T-helper 9 cell (primary cell): ENCODE measurements at regions not wholly inside any gene's neighbourhood (a gene's known extent, or its start where the extent isn't known, plus 50 kb on each side); places are given as distances from the start of the nearest gene placed in this dataset.

Source experiments
- DNase-seq: peaks from one replicate; pipeline ENCODE4 v3.0.0-alpha.2; 2020

DNA sequence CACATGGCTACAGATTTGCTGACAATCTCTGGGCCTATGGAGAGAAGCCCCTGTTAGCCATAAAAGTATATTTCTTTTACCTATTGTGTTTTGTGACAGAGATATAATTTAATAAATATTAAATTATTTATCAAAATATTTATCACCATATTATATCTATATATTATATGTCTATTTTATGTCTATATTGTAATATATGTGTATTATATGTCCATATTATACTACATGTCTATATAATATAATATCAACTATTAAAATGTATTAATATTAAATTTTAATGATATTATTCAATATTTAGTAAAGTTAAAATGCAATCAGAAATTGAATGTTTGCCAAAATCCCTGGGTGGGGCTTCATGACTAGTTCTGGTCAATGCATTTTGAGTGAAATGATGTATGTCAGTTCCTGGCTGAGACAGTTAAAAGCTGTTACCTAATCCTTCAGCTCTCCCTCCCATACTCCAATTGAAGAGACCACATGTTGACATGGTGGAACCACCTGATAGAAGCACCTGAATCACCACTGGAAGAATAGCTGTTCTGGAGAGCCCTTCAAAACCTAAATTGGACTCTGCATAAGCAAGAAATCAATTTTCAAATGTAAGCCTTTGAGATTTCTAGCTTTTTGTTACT is 357.3 kb upstream of the DDHD1 start:
- no peak for DNase-seq

DNA sequence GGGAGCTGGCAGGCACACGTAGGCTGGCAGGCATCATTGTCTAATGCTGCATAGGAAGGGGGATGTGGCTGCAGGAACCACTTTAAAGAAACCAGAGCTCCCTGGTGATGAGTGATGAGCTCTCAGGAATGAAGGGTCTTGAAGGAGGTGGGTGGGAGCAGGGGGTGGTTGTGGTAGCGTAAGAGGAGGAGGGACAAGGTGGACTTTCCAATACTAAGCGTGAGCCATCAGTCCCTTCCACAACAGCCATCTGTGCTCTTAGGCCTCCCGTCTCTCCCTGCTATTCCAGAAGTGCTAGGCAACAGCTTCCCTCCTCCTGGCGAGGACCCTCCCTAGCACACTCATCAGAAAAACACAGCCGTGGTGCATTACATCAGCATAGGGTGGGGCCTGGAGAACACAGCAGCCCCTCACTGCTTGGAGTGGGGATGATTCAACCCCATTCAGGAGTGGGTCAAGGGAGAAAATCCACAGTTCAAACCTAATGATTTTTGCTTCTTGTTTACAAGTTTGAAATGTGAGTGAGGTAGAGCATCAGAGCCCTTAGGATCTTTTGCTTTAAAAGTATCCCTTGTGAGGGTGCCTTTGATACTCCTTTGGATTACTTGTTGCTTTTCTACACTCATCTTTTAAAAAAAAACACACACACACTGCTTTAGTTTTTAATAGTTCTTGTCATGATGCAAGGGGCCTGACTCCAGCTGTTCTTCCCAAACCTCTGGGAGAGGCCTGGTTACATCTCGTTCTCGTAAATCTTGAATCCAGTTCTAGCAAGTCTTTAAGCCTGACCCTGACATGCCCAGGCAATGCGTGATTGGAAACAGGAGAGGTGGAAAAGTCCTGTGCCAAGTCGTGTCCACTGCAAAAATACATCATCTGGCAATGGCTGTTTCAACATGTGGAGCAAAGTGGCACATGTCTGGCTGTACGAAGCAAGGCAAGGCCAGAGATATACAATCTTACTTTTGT is 356.4 kb upstream of the DDHD1 start:
- DNase-seq, result no peak

DNA sequence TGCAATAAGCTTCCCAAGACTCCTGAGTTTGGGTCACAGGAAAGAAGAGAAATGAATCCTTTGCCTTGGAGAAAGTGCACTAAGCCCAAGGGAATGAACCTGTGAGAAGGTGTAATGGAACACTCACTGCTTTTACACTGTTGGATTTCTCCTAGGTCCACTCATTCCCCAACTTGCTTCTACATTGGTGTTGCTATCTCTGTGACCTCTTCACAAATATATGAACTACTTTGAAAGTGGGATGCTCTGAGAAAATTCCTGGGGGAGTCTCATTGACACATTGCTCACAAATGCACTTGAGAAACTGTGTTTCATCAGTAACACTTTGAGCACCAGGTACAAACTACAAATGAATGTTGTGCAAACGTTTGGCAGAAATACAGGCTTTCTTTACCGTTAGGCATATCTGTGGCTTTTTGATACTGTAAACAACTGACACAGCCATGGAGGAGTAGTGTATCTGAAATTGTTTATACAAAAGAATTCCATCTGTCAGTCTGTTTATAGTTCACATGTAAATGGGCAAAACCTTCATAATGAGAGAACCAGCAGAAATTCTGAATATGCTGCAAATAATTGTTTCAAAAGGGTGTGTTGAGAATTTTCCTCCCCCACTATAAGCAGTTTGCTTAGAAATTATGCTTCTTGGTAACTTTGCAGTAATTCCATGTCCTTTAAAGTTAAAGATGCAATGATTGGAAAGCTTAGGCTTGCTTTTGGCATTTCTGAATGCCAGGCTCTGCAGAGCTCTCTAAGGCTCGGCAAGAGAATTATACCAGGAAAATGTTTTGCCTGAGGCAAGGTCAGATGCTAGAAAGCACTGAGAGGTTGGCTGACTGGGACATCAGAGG is 348.5 kb upstream of the DDHD1 start:
- DNase-seq, result no peak

DNA sequence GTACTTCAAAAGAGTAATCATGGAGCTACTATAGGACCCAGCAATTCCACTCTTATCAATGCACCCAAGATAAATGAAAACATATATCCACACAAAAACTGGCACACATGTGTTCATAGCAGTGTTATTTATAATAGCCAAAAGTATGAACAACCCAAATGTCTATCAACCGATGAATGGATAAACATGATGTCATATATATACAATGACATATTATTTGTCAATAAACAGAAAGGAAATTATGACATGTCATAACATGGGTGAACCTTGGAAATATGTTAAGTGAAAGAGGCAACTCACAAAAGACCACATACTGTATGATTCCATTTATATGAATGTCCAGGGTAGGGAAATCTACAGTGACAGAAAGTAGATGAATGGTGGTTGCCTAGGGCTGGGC is 347.1 kb upstream of the DDHD1 start:
- DNase-seq, result no peak

DNA sequence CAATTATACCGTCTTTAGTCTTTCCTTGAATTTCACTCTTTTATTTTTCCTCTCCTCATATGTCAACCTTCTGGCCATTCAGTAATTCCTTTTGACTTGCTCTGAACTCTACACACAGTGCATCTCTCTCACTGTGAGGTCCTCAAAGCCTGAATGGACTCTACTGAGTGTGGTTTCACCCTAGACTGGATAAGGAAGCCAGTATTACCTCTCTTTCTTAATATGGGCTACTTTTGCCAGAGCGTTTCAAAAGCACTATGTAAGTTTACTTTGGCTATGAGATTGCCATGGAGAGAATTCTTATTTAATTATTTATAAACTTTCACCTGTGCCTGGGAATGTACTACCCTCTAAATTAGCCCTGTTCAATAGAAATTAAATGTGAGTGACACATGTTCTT is 343.5 kb upstream of the DDHD1 start:
- no peak for DNase-seq

DNA sequence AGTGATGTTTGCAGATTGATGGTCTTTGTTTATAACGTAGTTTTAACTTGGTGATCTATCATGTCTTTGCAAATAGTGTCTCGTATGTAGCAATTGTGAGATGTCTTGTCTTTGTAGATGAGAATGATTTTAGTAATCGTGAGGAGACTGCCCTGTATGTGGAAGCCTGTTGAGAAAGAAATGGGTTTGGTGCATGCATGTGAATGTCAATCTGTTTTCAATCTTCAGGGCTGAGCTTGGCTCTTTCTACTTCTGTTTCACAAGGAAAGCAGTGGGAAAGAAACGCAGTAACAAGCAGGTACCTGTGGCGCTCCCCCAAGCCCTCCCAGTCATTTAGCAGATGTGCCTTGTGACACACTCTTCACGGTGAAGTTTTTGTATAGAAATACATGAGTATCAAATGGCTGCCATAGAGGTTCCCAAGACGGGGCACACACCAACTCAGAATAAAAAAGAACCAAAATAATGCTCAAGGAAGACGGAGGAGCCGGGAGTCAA is 342.8 kb upstream of the DDHD1 start:
- DNase-seq, result no peak

DNA sequence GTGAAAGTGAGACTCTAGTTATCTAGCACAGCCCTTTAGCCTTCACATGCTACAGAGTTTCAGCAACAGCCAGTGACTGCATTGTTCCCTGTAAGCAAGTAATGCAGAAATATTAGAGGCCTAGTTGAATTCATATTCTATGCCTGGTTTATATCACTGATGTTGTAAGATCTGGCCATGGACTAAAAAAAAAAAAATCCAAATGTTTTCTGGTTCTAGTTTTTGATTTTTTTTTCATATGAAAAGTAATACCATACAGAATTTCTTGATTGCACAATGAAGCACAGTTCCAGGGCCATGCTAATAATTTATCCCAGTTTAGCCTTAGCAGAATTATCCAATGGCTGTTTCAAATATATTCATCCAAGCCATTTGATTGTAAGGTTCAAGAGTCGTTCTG is 341.5 kb upstream of the DDHD1 start:
- no peak for DNase-seq

DNA sequence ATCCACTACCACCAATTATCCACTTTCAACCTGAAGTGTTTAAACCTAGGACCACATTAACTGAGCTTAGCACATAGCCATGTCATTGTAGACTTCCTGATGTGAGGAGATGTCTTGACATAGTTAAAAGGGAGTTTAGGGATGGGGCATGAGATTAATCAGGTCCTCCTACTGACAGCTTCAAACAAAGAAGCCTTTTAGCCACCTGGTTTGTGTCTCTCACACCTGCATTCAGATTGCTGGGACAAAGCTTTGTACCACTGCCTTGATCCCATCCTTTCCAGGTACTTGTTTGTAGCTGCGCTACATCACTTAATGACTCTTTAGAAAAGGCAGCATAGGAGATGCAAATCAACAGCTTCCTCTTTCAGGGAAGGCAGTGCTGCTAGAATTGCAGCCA is 340.7 kb upstream of the DDHD1 start:
- no peak for DNase-seq

DNA sequence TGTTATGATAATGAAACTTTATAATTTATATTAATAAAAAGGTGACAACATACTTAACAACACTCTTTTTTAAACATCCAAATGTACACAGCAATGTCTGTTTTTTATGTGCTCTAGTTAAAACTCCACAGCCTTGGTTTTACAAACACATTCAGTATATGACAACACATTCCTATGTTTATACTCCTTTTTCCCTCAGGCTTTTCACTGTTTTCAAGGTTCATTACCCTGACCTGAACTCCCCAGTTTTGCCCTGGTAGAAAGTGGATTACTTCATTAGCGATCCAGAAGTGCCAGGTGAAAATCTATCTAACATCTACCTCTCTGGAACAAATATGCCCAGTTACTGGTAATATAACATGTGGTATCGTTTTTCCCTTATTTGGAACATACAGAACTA is 340.2 kb upstream of the DDHD1 start:
- no peak for DNase-seq

DNA sequence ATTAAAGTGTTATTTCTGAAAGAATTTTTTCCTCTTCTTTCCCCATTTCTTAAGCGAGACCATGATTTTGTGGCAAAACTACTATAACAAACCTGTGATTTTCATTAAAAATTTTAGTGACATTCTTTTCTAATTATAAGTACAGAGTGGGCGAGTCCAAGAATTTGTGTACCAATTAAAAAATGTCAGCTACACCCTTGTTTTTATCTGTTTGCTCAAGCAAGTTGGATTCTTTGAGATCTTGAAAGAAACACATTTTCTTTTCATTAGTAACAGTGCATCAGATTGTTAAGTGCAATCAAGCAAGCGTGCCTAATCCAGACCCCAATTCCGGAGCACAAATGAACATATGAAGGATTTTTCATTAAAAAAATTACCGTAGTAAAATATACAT is 338.8 kb upstream of the DDHD1 start:
- DNase-seq, result no peak

DNA sequence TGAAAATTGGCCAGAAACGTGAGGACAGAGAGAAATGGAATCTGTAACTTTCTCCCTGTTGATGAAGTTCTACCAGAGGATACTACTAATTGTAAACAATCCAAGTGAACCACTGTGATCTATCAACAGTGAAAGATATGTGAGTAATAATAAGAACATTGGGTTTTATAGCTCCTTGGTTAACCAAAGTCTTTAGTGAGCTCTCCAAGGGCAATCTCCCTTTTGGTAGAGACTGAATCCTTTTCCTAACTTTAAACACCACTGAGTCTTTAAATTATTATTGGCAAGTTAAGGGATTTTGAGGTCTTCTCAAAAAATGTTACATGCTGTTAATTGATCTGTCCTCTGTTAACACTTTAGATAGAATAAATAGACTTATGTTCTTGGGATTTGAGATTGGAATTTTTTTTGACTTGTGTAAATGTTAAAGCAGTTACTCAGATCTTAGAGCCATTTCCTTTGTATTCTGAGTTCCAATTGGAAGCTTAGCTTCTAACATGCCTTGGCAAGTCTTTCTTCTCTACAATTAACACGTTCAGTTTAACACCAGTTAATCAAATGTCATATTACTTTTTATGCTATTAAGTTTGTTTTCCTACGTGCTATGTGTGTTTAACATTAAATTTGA is 338.2 kb upstream of the DDHD1 start:
- DNase-seq, result no peak

DNA sequence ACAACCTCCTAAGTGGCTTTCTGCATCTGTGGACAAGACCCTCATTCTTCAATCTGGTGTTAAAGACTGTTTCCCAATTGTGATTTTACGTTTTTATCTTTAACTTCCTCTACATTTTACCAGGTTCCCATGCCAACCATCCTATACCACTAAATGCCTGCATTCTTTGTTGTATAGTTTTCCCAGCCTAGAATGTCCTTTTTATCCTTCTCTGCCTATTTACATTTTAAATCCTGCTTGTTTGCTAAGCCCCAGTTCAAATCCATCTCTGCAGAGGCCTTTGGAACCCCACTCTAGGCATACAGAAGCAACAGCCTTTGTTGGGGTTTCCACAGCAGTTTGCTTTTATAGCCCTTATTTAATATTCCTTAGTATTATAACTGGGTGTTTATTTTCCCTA is 325.1 kb upstream of the DDHD1 start:
- no peak for DNase-seq

DNA sequence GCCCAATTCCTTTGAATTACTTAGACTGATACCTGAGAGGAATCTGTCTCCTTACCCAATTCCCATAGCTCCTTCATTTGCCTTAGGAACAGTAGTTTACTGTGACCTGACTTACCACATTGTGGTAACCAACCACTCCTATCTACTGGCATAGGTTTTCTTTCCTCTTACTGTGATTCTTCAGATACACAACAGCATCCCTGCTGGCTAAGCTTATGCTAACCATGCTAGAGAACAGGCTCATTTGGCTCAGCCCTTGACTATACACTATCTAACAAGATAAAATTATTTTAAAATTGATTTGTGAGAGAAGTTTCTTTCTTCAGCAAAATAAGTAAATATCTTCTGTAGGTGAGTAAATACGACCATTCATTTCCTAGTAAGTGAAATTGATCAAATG is 320.4 kb upstream of the DDHD1 start:
- DNase-seq, result no peak

DNA sequence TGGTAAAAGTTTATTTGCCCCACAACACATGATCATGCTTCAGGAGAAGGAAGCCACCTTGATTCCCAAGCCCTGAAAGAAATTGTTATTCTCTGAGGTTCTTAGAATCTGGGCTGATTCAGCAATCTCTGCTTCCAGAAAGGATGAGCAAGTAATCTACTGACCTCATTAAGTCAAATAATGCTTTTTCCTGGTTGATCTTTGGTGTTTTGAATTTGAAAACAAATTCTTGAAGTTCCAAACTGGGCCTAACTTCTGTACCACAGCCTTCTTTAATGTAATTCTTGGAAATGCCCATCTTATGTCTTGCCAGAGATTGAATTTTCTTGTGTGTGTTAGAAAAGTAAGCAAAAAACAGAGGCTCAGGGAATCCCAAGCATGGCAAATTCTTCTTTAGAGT is 319.2 kb upstream of the DDHD1 start:
- no peak for DNase-seq

DNA sequence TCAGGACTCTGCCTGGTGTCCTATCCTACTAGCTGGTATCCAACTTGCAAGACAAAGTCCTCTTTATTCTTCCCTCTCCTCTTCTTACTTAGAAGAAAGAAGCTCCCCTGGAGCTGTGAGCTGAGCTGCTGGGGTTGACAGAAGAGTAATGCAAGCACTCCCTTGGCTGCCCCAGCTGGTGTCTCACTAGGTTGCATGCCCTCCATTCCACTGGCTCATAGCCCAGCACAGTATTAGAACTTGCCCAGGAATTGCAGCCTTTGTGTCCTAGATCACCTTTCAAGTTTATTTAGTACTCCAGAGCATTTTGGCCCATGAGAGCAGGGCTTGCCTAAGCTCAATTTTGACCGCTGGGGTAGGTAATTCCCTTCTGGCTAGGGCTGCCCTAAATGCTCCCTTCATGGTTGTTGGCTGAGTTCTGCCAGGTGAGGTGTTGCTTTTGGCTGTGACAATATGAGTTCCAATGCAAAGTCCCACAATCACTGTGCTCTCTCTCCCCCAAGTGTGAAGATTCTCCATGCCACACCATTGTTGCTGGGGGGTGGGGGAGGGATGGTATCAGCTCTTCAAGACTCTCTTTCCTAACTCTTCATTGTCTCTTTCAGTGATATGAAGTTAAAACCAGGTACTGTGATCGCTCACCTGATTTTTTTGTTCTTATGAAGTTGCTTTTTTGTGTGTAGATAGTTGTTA is 317.4 kb upstream of the DDHD1 start:
- DNase-seq, result no peak

DNA sequence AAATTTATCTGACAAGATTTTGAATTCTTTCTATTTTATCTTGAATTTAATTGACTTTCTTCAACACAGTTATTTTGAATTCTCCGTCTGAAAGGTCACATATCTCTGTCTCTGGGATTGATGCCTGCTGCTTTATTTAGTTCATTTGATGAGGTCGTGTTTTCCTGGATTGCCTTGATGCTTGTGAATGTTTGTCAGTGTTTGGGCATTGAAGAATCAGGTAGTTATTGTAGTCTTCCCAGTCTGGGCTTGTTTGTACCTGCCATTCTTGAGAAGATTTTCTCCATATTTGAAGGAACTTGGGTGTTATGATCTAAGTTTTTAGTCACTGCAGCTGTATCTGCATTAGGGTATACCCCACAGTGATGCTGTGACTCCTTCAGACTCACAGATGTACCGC is 315.8 kb upstream of the DDHD1 start:
- no peak for DNase-seq

DNA sequence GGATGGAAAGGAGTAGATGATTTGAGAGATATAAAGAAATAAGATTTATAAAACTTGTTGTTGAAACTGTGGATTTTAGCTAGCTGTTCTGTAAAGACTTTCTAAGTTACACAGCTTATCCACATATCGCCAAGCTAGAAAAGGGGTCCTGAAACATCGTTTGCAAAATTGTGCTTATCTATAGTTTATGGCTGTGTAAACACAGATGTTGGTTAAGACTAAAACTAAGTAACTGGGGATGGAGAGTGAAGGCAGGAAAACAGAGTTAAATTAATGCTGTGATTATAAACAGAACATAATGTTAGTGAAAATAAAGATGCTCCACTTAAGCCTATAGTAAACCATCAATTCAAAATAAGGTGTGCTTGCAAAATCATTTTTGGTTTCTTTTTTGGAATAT is 311.3 kb upstream of the DDHD1 start:
- DNase-seq, result no peak

DNA sequence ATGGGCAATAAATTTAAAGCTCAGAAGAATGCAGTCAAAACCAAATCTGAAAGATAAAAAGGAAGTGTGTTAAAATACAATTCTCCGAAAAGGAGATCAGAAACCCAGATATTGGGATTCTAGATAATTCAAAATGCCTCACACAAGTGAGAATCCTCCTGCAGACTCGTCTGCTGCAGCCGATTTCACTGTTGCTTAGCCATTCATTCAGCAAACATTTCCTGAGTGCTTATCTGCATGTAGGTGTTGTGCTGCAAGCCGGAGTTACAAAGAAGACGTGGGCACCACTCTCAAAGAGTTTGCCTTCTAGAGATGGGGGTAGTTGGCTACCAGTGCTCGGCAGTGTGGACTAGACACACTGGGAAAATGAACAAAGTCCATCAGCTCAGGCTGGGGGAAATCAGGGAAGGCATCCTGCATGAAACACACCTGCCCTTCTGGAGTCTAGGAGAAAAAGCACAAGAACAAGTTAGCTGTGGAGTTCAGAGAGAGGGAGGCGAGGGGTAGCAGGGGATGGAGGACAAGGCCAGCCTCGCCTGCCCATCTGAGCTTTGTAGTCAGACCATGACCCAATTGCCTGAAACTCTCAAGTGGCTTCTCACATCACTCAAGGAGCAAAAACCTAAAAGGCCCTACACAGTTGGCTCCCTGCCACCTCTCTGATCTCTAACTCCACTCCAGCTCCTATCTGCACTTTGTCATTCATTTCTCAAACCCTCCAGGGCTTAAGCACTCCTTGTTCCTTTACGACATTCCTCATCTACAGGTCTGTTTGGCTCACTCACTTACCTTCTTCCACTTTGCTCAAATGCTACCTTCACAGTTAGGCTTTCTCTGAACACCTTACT is 310.0 kb upstream of the DDHD1 start:
- no peak for DNase-seq

DNA sequence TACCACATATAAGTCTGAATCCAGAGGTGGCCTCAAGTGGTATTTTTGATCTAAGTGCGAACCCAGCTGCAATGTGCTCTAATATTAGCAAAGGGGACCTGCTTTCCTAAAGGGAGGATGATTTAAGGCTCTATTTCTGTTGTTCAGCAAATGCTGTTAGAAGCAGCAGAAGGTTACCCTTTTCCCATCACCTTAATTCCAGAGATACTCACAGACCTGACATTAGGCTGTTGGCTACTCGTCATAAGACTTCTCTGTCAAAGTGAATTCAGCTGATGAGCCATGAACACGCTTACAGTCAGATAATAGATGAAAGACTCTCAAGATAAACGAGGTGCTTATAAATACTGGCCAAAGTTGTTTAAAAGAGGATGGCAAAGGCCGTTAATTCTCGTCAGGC is 308.7 kb upstream of the DDHD1 start:
- DNase-seq, result no peak

DNA sequence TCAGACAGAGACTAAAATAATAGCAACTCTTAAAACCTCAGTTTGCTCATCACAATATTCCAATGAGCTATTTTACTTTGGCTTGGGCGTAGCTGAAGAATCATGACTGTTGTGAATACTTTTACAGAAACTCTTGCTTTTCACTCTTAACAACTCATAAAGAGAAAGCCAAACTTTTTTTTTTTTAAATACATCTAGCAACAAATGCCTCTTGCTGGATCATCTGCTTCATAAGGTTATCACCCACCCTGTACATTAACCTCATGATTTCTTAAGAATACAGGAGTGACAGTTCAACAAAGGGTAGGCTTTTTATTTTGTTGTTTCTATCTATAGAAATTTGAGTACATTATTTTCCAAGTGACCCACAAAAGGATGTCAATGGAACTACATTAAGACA is 307.4 kb upstream of the DDHD1 start:
- DNase-seq, result no peak

DNA sequence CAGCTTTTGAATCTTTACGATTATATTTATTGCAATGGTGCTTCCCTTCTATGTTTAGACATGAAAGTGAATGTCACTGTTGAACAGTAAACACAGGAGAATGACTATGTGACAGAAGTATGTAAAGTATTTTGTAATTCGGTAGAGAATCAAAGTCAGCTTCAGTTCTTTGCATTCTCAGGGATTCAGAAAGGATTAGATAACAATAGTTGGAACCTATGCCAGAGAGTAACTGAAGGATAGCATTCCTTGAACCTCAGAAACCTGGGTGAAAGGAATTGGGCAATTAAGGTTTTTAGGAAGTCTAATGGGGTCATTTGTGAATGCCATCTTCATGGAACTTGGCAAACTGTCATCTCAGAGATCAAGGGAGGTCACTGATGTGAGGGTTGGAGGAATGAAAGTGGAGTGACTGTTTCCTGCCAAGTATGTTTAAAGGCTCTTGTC is 305.3 kb upstream of the DDHD1 start:
- DNase-seq, result no peak
